ENCODE measurements at regions not wholly inside any gene's neighbourhood (a gene's known extent, or its start where the extent isn't known, plus 50 kb on each side); places are given as distances from the start of the nearest gene placed in this dataset.

DNA sequence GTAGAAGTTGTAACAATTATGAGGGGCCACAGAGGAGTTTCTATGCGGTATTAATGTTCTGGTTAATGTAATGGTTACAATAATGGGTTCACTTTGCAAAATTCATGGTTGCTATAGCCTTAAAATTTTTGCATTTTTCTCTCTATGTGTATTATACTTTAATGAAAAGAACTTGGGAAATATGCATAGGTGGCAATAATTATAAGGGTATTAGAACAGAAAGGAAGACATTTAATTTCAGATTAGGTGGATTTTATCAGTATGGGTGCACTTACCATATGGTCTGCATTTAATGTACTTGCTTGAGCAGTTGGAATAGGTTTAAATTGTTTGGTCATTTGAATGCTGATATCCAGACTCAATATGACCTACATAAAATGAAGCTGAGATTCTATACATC is 161.6 kb upstream of the TACR1 start:
- TF ChIP-seq, protein P1, sequence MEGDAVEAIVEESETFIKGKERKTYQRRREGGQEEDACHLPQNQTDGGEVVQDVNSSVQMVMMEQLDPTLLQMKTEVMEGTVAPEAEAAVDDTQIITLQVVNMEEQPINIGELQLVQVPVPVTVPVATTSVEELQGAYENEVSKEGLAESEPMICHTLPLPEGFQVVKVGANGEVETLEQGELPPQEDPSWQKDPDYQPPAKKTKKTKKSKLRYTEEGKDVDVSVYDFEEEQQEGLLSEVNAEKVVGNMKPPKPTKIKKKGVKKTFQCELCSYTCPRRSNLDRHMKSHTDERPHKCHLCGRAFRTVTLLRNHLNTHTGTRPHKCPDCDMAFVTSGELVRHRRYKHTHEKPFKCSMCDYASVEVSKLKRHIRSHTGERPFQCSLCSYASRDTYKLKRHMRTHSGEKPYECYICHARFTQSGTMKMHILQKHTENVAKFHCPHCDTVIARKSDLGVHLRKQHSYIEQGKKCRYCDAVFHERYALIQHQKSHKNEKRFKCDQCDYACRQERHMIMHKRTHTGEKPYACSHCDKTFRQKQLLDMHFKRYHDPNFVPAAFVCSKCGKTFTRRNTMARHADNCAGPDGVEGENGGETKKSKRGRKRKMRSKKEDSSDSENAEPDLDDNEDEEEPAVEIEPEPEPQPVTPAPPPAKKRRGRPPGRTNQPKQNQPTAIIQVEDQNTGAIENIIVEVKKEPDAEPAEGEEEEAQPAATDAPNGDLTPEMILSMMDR (conservative IDR thresholded peaks at IDR 0.05 in 1 of 2, IDR thresholded peaks at IDR 0.05 in 1 of 2; ENCODE audit: low read depth in 1 of 2, low read length in 2 of 2), result no peak
- TF ChIP-seq EZH2 (IDR thresholded peaks at IDR 0.05; ENCODE audit: low read length, missing control alignments), result no peak

All from fibroblast of lung (primary cell).